ENCODE measurements at regions not wholly inside any gene's neighbourhood (a gene's known extent, or its start where the extent isn't known, plus 50 kb on each side); places are given as distances from the start of the nearest gene placed in this dataset.

- Histone ChIP-seq H3K4me2 (no peak overlapping the region), H3K27ac (no peak overlapping the region), H3K27me3 (no peaks in the 10 kb centered on the region), H2AFZ (replicated peaks) (no peak overlapping the region), H4K20me1 (ENCODE audit: low read depth) (no peaks in the 10 kb centered on the region), H3K4me1 (no peaks in the 10 kb centered on the region), H3K4me3 (no peak overlapping the region), H3K9me3 (ENCODE audit: low read depth) (no peaks in the 10 kb centered on the region), H3K36me3 (no peaks in the 10 kb centered on the region), H3K79me2 (ENCODE audit: low read depth) (no peaks in the 10 kb centered on the region), H3K9ac (no peak overlapping the region), H3F3A (ENCODE audit: low read depth) (no peaks in the 10 kb centered on the region)
- H3K27ac Mint-ChIP-seq: no peak overlapping the region
- TF ChIP-seq EZH2phosphoT487 (IDR thresholded peaks at IDR 0.05) (no peak), EZH2 (IDR thresholded peaks at IDR 0.05) (no peak), CTCF (IDR thresholded peaks at IDR 0.05) (no peak)
- no peaks in the 10 kb centered on the region for H3K4me1 Mint-ChIP-seq
- no peaks in the 10 kb centered on the region for H3K36me3 Mint-ChIP-seq
- no peak overlapping the region for H3K4me3 Mint-ChIP-seq
- H3K27me3 Mint-ChIP-seq (ENCODE audit: insufficient read depth, low read depth): no peaks in the 10 kb centered on the region
- H3K9me3 Mint-ChIP-seq: peaks cover 3% of the 10 kb centered on the region
- DNase-seq (ENCODE audit: low spot score): no peak
These were observed 654.2 kb downstream of the PCDH7 start for GRCh38 chr4:31374256-31374960.

GRCh38 chr4:31375936-31376335 lies 655.8 kb downstream of the PCDH7 start:
- Histone ChIP-seq H3K27me3 (no peaks in the 10 kb centered on the region), H2AFZ (replicated peaks) (no peak overlapping the region), H3K27ac (no peak overlapping the region), H3K4me1 (no peaks in the 10 kb centered on the region), H3K4me2 (no peak overlapping the region), H3K36me3 (no peaks in the 10 kb centered on the region), H4K20me1 (ENCODE audit: low read depth) (no peaks in the 10 kb centered on the region), H3F3A (ENCODE audit: low read depth) (no peaks in the 10 kb centered on the region), H3K9ac (no peak overlapping the region), H3K4me3 (no peak overlapping the region), H3K9me3 (ENCODE audit: low read depth) (no peaks in the 10 kb centered on the region), H3K79me2 (ENCODE audit: low read depth) (no peaks in the 10 kb centered on the region)
- Mint-ChIP-seq H3K9me3 (peaks cover 3% of the 10 kb centered on the region), H3K4me3 (no peak overlapping the region), H3K27ac (no peak overlapping the region), H3K36me3 (no peaks in the 10 kb centered on the region), H3K27me3 (ENCODE audit: insufficient read depth, low read depth) (no peaks in the 10 kb centered on the region), H3K4me1 (no peaks in the 10 kb centered on the region)
- TF ChIP-seq CTCF (IDR thresholded peaks at IDR 0.05): no peak
- TF ChIP-seq EZH2 (IDR thresholded peaks at IDR 0.05): no peak
- TF ChIP-seq EZH2phosphoT487 (IDR thresholded peaks at IDR 0.05): no peak
- no peak for DNase-seq (ENCODE audit: low spot score)

GRCh38 chr4:31379364-31379763 lies 659.2 kb downstream of the PCDH7 start:
- no peaks in the 10 kb centered on the region for H3K36me3 Mint-ChIP-seq
- H3K4me3 Mint-ChIP-seq: no peak overlapping the region
- no peak for DNase-seq (ENCODE audit: low spot score)
- H3K27ac ChIP-seq: no peak overlapping the region
- no peak overlapping the region for H3K9ac ChIP-seq
- H3K27me3 Mint-ChIP-seq (ENCODE audit: insufficient read depth, low read depth): no peaks in the 10 kb centered on the region
- H3K9me3 Mint-ChIP-seq: no peaks in the 10 kb centered on the region
- TF ChIP-seq EZH2 (IDR thresholded peaks at IDR 0.05): no peak
- no peak for TF ChIP-seq EZH2phosphoT487 (IDR thresholded peaks at IDR 0.05)
- TF ChIP-seq CTCF (IDR thresholded peaks at IDR 0.05): no peak
- no peaks in the 10 kb centered on the region for H3K27me3 ChIP-seq
- no peaks in the 10 kb centered on the region for H3K79me2 ChIP-seq (ENCODE audit: low read depth)
- no peak overlapping the region for H2AFZ ChIP-seq (replicated peaks)
- H3K9me3 ChIP-seq (ENCODE audit: low read depth): no peaks in the 10 kb centered on the region
- H3K4me3 ChIP-seq: no peak overlapping the region
- H3K4me1 Mint-ChIP-seq: no peaks in the 10 kb centered on the region
- H3K4me1 ChIP-seq: no peaks in the 10 kb centered on the region
- no peaks in the 10 kb centered on the region for H3K36me3 ChIP-seq
- H3K27ac Mint-ChIP-seq: no peak overlapping the region
- H3K4me2 ChIP-seq: no peak overlapping the region
- H4K20me1 ChIP-seq (ENCODE audit: low read depth): no peaks in the 10 kb centered on the region
- H3F3A ChIP-seq (ENCODE audit: low read depth): no peaks in the 10 kb centered on the region

All from neural progenitor cell (in vitro differentiated cells).